Uterus (tissue), 3 donors: ENCODE measurements at regions not wholly inside any gene's neighbourhood (a gene's known extent, or its start where the extent isn't known, plus 50 kb on each side); places are given as distances from the start of the nearest gene placed in this dataset.

Experiments used
- DNase-seq, 2 donors: peaks; one replicate each; pipeline ENCODE4 v3.0.0-alpha.2; 2019 to 2020
- H3K27ac ChIP-seq, 2 donors: fragments of 200-600 bp; sonication (generic); 1 replicate in 1 of 2; 2 replicates in 1 of 2; pipeline ENCODE4 v1.5.1; 2016 to 2018
- H3K27me3 ChIP-seq, 2 donors: fragments of 200-600 bp; sonication (generic); one replicate each; pipeline ENCODE4 v1.5.1; 2018 to 2019; ENCODE audit warnings: control low read depth in 1 of 2
- H3K36me3 ChIP-seq, 2 donors: fragments of 200-600 bp; sonication (generic); one replicate each; pipeline ENCODE4 v1.5.1; 2019; ENCODE audit warnings: control low read depth in 1 of 2
- H3K4me1 ChIP-seq, 2 donors: fragments of 200-600 bp; sonication (generic); one replicate each; pipeline ENCODE4 v1.5.1; 2018 to 2019; ENCODE audit warnings: control low read depth in 1 of 2
- H3K4me3 ChIP-seq, 2 donors: fragments of 200-600 bp; sonication (generic); 1 replicate in 1 of 2; 2 replicates in 1 of 2; pipeline ENCODE4 v1.5.1; 2018 to 2019; ENCODE audit warnings: mild to moderate bottlenecking in 1 of 2
- H3K9me3 ChIP-seq, 2 donors: fragments of 200-600 bp; sonication (generic); one replicate each; pipeline ENCODE4 v1.5.1; 2019; ENCODE audit warnings: control low read depth in 1 of 2
- CTCF ChIP-seq, 4 experiments: fragments of 200-600 bp in 2 of 4; fragments of 450-650 bp in 2 of 4; sonication (generic) in 2 of 4; IDR thresholded peaks; one replicate each; pipeline ENCODE4 v1.5.1; 2016 to 2019; ENCODE audit warnings: antibody characterized with exemption in 4 of 4, mild to moderate bottlenecking in 2 of 4, moderate library complexity in 1 of 4
- POLR2A ChIP-seq, 2 donors: fragments of 450-650 bp; IDR thresholded peaks; one replicate each; pipeline ENCODE4 v1.6.1; 2016; ENCODE audit warnings: antibody characterized with exemption in 2 of 2, mild to moderate bottlenecking in 1 of 2, moderate library complexity in 1 of 2
- intact Hi-C: fragments of 100-400 bp; cut with DNase I; formaldehyde crosslinking; loops from one replicate; pipeline ENCODE4 v1.15.1; 2023; ENCODE audit warnings: low total_unique reads
- donor health status: DM: yes; HTN: yes; CAD: no.

DNA sequence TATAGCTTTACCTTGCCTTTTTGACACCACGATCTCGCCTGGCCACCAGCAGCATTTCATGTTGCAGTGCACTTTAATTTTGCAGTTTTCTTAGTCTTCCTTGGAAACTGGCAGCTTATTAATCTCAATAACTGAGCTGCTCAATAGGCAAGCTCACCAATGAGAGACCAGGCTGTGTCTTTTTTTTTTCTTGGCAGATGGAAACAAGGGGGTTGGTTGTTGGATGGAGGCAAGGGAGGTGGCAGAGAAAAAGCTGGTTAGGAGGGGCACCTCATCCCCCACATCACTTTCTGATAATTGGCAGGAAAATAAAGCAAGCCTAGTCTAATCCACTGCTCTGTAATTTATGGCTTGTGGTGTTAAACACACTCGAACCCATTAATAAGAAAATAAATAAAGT is 324.5 kb upstream of the WWC1 start:
- no peaks in the 10 kb centered on the region for H3K4me1 ChIP-seq
- no peak for DNase-seq
- TF ChIP-seq CTCF (IDR thresholded peaks at IDR 0.05), result no peak
- TF ChIP-seq POLR2A (IDR thresholded peaks at IDR 0.05), result no peak
- H3K27ac ChIP-seq, result no peak overlapping the region
- H3K27me3 ChIP-seq, result no peaks in the 10 kb centered on the region
- H3K36me3 ChIP-seq, result no peaks in the 10 kb centered on the region
- no peaks in the 10 kb centered on the region for H3K9me3 ChIP-seq
- intact Hi-C loops, result no loop called here
- no peak overlapping the region for H3K4me3 ChIP-seq

- H3K9me3 ChIP-seq, result no peaks in the 10 kb centered on the region
- no peaks in the 10 kb centered on the region for H3K4me1 ChIP-seq
- no peak for DNase-seq
- TF ChIP-seq CTCF (IDR thresholded peaks at IDR 0.05) (no peak), POLR2A (IDR thresholded peaks at IDR 0.05) (no peak)
- no peaks in the 10 kb centered on the region for H3K36me3 ChIP-seq
- no peak overlapping the region for H3K4me3 ChIP-seq
- H3K27ac ChIP-seq, result no peak overlapping the region
- no peaks in the 10 kb centered on the region for H3K27me3 ChIP-seq
- intact Hi-C loops, result no loop called here
Observed at GRCh38 chr5:167967494-167968177, 323.8 kb upstream of the WWC1 start.

DNA sequence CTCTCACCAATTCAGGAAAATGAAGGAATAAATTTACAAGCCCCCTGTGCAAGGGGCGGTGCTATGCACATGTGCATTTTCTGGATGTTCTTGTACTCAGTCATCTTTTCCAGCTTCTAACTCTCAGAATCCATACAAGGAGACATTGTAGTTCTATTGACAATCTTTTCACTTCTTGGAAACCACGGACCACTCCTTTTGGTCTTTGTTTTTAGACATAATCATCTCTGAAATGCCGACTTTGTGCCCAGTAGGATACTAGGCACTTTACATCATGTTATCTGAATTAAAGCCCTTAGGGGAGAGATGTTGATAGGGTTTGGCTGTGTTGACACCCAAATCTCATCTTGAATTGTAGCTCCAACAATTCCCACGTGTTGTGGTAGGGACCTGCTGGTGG is 322.6 kb upstream of the WWC1 start:
- intact Hi-C loops, result no loop called here
- TF ChIP-seq POLR2A (IDR thresholded peaks at IDR 0.05) (no peak), CTCF (IDR thresholded peaks at IDR 0.05) (no peak)

DNA sequence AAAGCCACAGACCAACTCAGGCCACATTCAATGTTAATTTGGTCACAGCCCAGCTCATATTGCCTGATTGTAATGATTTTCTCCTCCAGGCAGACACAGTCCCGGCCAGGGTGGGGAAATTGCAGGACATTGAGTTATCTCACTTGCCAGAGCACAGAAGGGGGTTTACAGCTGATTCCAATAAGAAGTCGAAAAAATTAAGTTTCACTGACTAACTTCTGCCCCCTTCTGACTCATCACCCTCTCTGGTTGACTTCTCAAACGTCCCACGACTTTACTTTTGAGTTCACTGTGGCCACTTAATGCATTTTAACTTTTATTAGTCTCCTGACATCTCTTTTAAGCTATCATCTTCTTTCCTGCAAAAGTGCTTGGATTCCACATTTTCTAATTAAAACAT is 321.4 kb upstream of the WWC1 start:
- no peak overlapping the region for H3K27ac ChIP-seq
- no peak overlapping the region for H3K4me3 ChIP-seq
- DNase-seq, result no peak
- H3K9me3 ChIP-seq, result no peaks in the 10 kb centered on the region
- no peaks in the 10 kb centered on the region for H3K36me3 ChIP-seq
- TF ChIP-seq POLR2A (IDR thresholded peaks at IDR 0.05) (no peak), CTCF (IDR thresholded peaks at IDR 0.05) (no peak)
- H3K27me3 ChIP-seq, result no peaks in the 10 kb centered on the region
- H3K4me1 ChIP-seq, result no peaks in the 10 kb centered on the region
- intact Hi-C loops, result no loop called here

More for the DNA sequence above, 322.6 kb upstream of the WWC1 start:
- Histone ChIP-seq H3K27me3 (no peaks in the 10 kb centered on the region), H3K4me3 (no peak overlapping the region), H3K36me3 (no peaks in the 10 kb centered on the region), H3K9me3 (no peaks in the 10 kb centered on the region), H3K27ac (no peak overlapping the region), H3K4me1 (no peaks in the 10 kb centered on the region)
- DNase-seq, result no peak

DNA sequence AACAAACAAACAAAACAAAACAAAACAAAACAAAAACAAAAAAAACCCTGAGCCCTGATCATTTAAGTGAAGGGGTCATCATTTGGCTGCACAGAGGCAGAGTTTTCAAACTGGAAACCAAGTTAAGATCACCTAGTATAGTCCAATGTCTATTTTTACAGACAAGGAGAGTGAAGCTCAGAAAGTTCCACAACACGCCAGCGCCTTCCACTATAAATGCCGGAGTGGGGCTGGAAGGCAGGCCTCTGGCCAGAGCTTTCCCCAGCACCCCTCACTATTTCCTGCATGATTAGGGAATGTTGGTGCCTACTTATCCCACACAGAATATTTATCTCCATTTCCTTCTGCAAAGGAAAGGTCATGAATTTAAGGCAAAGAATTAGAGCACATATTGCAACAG is 319.7 kb upstream of the WWC1 start:
- Histone ChIP-seq H3K27me3 (no peaks in the 10 kb centered on the region), H3K9me3 (no peaks in the 10 kb centered on the region), H3K4me3 (no peak overlapping the region), H3K36me3 (no peaks in the 10 kb centered on the region), H3K27ac (no peak overlapping the region), H3K4me1 (no peaks in the 10 kb centered on the region)
- intact Hi-C loops, result no loop called here
- no peak for TF ChIP-seq POLR2A (IDR thresholded peaks at IDR 0.05)
- no peak for TF ChIP-seq CTCF (IDR thresholded peaks at IDR 0.05)
- no peak for DNase-seq
